Mucosa of rectum (tissue), 2 donors: ENCODE measurements at regions not wholly inside any gene's neighbourhood (a gene's known extent, or its start where the extent isn't known, plus 50 kb on each side); places are given as distances from the start of the nearest gene placed in this dataset.

Experiments
- H3K27ac ChIP-seq, 2 donors: one replicate each; pipeline ENCODE4 v1.7.0; 2013; ENCODE audit warnings: inconsistent platforms in 2 of 2, low read depth in 2 of 2, low read length in 2 of 2
- H3K27me3 ChIP-seq, 2 donors: one replicate each; pipeline ENCODE4 v1.7.0; 2013; ENCODE audit warnings: low read length in 2 of 2; ENCODE audit not compliant: control insufficient read depth in 2 of 2, insufficient read depth in 2 of 2
- H3K36me3 ChIP-seq, 2 donors: one replicate each; pipeline ENCODE4 v1.7.0; 2013; ENCODE audit warnings: low read length in 2 of 2; ENCODE audit not compliant: control insufficient read depth in 2 of 2, insufficient read depth in 2 of 2
- H3K4me1 ChIP-seq, 2 donors: one replicate each; pipeline ENCODE4 v1.7.0; 2013; ENCODE audit warnings: low read length in 2 of 2, mild to moderate bottlenecking in 1 of 2; ENCODE audit not compliant: control insufficient read depth in 2 of 2, insufficient read depth in 2 of 2
- H3K4me3 ChIP-seq, 2 donors: one replicate each; pipeline ENCODE4 v1.7.0; 2013; ENCODE audit warnings: low read length in 2 of 2
- H3K9ac ChIP-seq, 2 donors: one replicate each; pipeline ENCODE4 v1.7.0; 2013; ENCODE audit warnings: low read length in 2 of 2, low read depth in 1 of 2, mild to moderate bottlenecking in 1 of 2
- H3K9me3 ChIP-seq, 2 donors: one replicate each; pipeline ENCODE4 v1.7.0; 2013; ENCODE audit warnings: low read length in 2 of 2; ENCODE audit not compliant: control insufficient read depth in 2 of 2
- donor health status: healthy.
- donor health status: Normal muscosa, but diverticular disease.

DNA sequence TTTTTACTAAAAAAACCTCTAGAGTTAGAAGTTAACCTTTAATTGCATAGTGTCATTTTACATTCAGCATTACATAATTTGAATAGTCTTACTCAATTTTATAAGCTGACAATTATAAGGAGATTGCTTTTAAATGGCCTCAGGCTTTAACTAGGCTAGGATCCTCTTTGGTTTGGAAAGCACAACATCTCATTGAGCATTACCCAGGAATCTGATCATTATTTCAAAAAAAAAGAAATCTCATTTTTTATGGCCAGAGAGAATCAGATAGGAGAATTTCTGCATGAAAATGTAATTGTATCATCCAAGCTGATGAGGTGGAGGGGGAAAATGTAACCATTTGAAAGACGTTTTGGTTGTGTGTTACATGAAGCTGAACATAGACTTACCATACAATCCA, 324.9 kb upstream of the POT1 start:
- Histone ChIP-seq H3K9me3 (no peaks in the 10 kb centered on the region), H3K27ac (no peak overlapping the region), H3K9ac (no peak overlapping the region), H3K4me3 (no peak overlapping the region), H3K36me3 (no peaks in the 10 kb centered on the region), H3K27me3 (no peaks in the 10 kb centered on the region), H3K4me1 (no peaks in the 10 kb centered on the region)

DNA sequence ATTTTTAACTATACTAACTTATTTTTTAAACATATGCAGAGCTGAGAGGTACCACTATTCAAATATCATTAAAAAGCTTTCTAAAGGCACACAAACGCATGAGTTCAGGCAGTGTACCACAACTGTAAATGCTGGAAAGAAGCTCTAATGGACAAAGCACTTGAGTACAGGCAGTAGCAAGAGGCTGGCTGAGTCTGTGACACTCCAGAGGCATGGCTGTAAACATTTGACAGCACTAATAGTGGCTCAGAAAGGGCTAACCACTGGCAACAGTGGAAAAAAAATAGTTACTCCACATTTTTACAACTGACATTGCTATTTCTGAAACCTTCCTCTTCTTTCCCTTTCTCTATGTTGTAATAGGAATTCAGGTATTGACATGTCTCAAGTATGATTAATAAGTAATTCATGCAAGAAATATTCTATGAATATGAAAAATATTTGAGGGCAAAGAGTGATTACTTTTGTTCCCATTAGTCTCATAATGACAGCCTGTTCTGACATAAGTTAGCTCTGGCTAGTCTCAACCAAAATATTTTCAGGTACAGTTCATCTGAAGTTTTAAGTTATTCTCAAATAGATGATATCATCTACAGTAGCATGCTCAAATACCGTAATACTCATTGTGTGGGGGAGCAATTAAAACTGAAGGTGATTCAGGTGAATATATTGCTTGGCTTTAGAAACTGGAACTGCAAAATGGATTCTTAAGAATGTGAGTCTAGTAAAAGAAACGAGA, 324.0 kb upstream of the POT1 start:
- Histone ChIP-seq H3K27ac (no peak overlapping the region), H3K4me3 (no peak overlapping the region), H3K27me3 (no peaks in the 10 kb centered on the region), H3K36me3 (no peaks in the 10 kb centered on the region), H3K4me1 (no peaks in the 10 kb centered on the region), H3K9me3 (peaks cover 0 to 2% of the 10 kb centered on the region in 2 donors), H3K9ac (no peak overlapping the region)

- Histone ChIP-seq H3K9me3 (peaks cover 2 to 4% of the 10 kb centered on the region in 2 donors), H3K9ac (no peak overlapping the region), H3K27ac (no peak overlapping the region), H3K36me3 (no peaks in the 10 kb centered on the region), H3K4me3 (no peak overlapping the region), H3K27me3 (no peaks in the 10 kb centered on the region), H3K4me1 (no peaks in the 10 kb centered on the region)
These were observed 318.0 kb upstream of the POT1 start for GRCh38 chr7:125247514-125248098.

DNA sequence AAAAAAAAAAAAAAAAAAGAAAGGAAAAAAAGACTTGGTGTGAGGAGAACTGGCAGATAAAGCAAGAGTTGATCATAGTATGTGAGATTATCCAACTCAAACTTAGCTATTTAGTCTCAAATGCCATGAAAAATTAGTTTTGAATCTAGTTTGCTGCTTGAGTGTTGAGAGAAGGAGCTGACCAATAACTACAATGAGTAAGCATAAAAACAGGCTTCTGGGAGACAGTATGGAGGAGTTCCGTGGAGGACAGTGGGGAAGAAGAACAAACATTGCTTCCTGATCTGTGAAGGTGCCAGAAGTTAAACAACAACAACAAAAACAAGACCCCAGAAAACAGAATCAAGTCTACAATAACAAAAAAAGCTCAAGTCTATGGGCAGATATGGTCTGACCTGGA, 317.1 kb upstream of the POT1 start:
- Histone ChIP-seq H3K9me3 (peaks cover 2 to 4% of the 10 kb centered on the region in 2 donors), H3K4me1 (no peaks in the 10 kb centered on the region), H3K27ac (no peak overlapping the region), H3K27me3 (no peaks in the 10 kb centered on the region), H3K4me3 (no peak overlapping the region), H3K36me3 (no peaks in the 10 kb centered on the region), H3K9ac (no peak overlapping the region)

DNA sequence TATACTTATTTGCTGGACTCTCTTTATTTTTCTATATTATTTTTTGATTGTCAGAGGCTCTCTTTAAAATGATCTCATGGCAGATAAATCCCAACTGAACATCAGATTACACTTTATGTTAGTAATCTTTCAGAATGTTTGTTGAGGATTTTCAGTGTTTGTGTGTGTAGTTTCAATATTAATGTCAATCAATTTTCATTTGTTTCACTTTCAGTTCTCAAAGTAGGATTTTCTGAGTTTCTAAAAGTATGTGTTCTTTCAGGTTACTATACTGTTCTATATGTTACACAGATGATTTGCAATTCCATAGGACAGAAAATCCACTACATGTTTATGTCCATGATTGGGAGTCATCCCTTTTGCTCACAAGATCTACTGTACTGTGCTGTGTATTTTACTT, 311.9 kb upstream of the POT1 start:
- no peaks in the 10 kb centered on the region for H3K27me3 ChIP-seq
- no peaks in the 10 kb centered on the region for H3K36me3 ChIP-seq
- no peak overlapping the region for H3K4me3 ChIP-seq
- no peaks in the 10 kb centered on the region for H3K4me1 ChIP-seq
- H3K9ac ChIP-seq = no peak overlapping the region
- H3K27ac ChIP-seq = no peak overlapping the region
- H3K9me3 ChIP-seq = peaks cover 0 to 4% of the 10 kb centered on the region in 2 donors

- no peak overlapping the region for H3K27ac ChIP-seq
- H3K9me3 ChIP-seq = peaks cover 0 to 3% of the 10 kb centered on the region in 2 donors
- H3K4me1 ChIP-seq = no peaks in the 10 kb centered on the region
- no peaks in the 10 kb centered on the region for H3K27me3 ChIP-seq
- H3K4me3 ChIP-seq = no peak overlapping the region
- no peaks in the 10 kb centered on the region for H3K36me3 ChIP-seq
- no peak overlapping the region for H3K9ac ChIP-seq
These were observed 293.0 kb upstream of the POT1 start for GRCh38 chr7:125222596-125222995.

GRCh38 chr7:125218076-125218475, 288.5 kb upstream of the POT1 start:
- Histone ChIP-seq H3K9me3 (peaks cover 0 to 4% of the 10 kb centered on the region in 2 donors), H3K4me3 (no peak overlapping the region), H3K9ac (no peak overlapping the region), H3K36me3 (no peaks in the 10 kb centered on the region), H3K27me3 (no peaks in the 10 kb centered on the region), H3K4me1 (no peaks in the 10 kb centered on the region), H3K27ac (no peak overlapping the region)

DNA sequence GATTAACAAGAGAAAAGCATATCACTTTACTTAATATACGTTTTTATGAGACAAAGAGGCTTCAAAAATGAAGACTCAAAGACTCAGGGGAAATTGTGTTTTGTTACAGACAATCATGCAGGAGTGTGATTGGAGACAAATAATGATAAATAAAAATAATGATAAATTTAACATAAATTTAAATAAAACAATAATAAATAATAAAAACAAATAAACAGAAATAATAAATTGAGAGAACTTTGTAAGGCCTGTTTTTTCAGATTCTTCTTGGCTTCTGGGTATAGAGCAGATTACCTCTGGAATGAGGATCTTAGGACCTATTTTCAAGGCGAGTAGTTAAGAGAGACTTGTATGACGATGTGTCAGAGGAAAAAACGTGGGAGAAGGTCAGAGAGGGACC, 271.4 kb upstream of the POT1 start:
- no peaks in the 10 kb centered on the region for H3K9me3 ChIP-seq
- H3K27me3 ChIP-seq = no peaks in the 10 kb centered on the region
- H3K9ac ChIP-seq = no peak overlapping the region
- no peaks in the 10 kb centered on the region for H3K4me1 ChIP-seq
- H3K27ac ChIP-seq = no peak overlapping the region
- H3K4me3 ChIP-seq = no peak overlapping the region
- no peaks in the 10 kb centered on the region for H3K36me3 ChIP-seq

- Histone ChIP-seq H3K9ac (no peak overlapping the region), H3K27me3 (no peaks in the 10 kb centered on the region), H3K9me3 (no peaks in the 10 kb centered on the region)
These were observed 268.2 kb upstream of the POT1 start for GRCh38 chr7:125197731-125198393.

DNA sequence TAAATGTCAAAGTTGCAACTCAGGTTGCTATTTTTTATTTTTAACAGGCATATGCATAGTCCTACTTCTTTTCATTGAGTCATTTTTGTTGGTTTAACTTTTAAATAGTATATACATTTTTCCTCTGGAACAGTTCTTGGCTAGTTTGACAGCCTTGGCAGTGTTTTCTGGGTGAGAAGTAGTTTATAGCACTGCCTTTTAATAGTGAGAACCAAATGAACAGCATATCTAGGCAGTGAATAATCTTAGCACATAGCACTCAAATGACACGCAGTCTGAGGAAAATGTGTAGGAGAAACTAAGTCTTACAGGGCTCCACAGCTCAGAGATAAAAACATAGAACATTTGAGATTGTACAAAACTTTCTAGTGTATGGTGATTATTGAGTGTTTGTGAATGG, 265.5 kb upstream of the POT1 start:
- Histone ChIP-seq H3K9ac (no peak overlapping the region), H3K9me3 (peaks cover 0 to 3% of the 10 kb centered on the region in 2 donors), H3K4me1 (no peaks in the 10 kb centered on the region), H3K36me3 (no peaks in the 10 kb centered on the region), H3K27ac (no peak overlapping the region), H3K27me3 (no peaks in the 10 kb centered on the region), H3K4me3 (no peak overlapping the region)

More at GRCh38 chr7:125197731-125198393, 268.2 kb upstream of the POT1 start:
- Histone ChIP-seq H3K36me3 (no peaks in the 10 kb centered on the region), H3K27ac (no peak overlapping the region), H3K4me1 (no peaks in the 10 kb centered on the region), H3K4me3 (no peak overlapping the region)
